ENCODE measurements at regions not wholly inside any gene's neighbourhood (a gene's known extent, or its start where the extent isn't known, plus 50 kb on each side); places are given as distances from the start of the nearest gene placed in this dataset.

- TF ChIP-seq POLR2AphosphoS5 (IDR thresholded peaks at IDR 0.05; ENCODE audit: low read depth, low read length) (no peak), CTCF (IDR thresholded peaks at IDR 0.05; ENCODE audit: control extremely low read depth in 1 of 3, insufficient read depth in 1 of 3, low read depth in 1 of 3, low read length in 3 of 3) (no peak), EZH2 (IDR thresholded peaks at IDR 0.05; ENCODE audit: low read depth, low read length, severe bottlenecking) (no peak), SP4 (IDR thresholded peaks at IDR 0.05; ENCODE audit: low read length) (no peak), POLR2A (IDR thresholded peaks at IDR 0.05; ENCODE audit: control extremely low read depth in 1 of 2, low read depth in 2 of 2, low read length in 2 of 2) (no peak), CHD1 (IDR thresholded peaks at IDR 0.05; ENCODE audit: low read depth, low read length) (no peak), JUND (IDR thresholded peaks at IDR 0.05; ENCODE audit: low read length) (no peak), CREB1 (IDR thresholded peaks at IDR 0.05) (no peak), TAF1 (IDR thresholded peaks at IDR 0.05; ENCODE audit: low read depth, low read length) (no peak), EP300 (IDR thresholded peaks at IDR 0.05; ENCODE audit: borderline replicate concordance in 1 of 2, low read depth in 2 of 2, low read length in 2 of 2) (no peak), BACH1 (IDR thresholded peaks at IDR 0.05; ENCODE audit: low read length) (no peak)
- TF ChIP-seq, protein P1, sequence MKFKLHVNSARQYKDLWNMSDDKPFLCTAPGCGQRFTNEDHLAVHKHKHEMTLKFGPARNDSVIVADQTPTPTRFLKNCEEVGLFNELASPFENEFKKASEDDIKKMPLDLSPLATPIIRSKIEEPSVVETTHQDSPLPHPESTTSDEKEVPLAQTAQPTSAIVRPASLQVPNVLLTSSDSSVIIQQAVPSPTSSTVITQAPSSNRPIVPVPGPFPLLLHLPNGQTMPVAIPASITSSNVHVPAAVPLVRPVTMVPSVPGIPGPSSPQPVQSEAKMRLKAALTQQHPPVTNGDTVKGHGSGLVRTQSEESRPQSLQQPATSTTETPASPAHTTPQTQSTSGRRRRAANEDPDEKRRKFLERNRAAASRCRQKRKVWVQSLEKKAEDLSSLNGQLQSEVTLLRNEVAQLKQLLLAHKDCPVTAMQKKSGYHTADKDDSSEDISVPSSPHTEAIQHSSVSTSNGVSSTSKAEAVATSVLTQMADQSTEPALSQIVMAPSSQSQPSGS (IDR thresholded peaks at IDR 0.05; ENCODE audit: low read length): no peak
Observed at GRCh38 chr10:109029870-109030269, 893.4 kb downstream of the XPNPEP1 start.
